ENCODE measurements at regions not wholly inside any gene's neighbourhood (a gene's known extent, or its start where the extent isn't known, plus 50 kb on each side); places are given as distances from the start of the nearest gene placed in this dataset.

DNA sequence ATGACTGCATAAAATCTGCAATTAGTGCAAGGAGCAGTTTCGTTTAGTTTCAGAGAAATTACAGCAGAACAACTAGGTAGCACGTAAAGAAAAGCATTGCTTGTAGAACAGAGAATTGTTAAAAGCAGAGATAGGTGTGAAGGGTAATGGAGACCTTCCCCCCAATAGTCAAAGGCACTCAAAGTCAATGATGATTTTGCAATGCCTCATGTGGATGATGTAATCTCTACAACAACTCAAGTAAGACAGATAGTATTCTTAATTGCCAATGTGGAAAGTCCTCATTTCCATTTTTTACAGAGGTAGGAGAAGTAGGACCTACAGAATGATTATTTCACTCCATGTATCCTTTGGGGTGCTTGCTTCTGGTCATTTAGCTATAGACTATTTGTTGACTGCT lies 94.3 kb upstream of the GNAI1 start:
- Histone ChIP-seq H3K27me3 (no peaks in the 10 kb centered on the region), H3K9me3 (no peaks in the 10 kb centered on the region), H3K36me3 (no peaks in the 10 kb centered on the region), H3K27ac (no peak overlapping the region), H3K4me1 (no peaks in the 10 kb centered on the region), H3K4me3 (no peak overlapping the region)
- 57% methylated on average over 2 of the region's 2 CpGs for WGBS (ENCODE audit: insufficient coverage, low coverage, low lambda C conversion rate, missing lambda C conversion rate)
- no peak for ATAC-seq
- DNase-seq = no peak
- intact Hi-C loops (cut with DNase I) = no loop called here
- TF ChIP-seq POLR2A (IDR thresholded peaks at IDR 0.05) = no peak
- TF ChIP-seq, protein P1, sequence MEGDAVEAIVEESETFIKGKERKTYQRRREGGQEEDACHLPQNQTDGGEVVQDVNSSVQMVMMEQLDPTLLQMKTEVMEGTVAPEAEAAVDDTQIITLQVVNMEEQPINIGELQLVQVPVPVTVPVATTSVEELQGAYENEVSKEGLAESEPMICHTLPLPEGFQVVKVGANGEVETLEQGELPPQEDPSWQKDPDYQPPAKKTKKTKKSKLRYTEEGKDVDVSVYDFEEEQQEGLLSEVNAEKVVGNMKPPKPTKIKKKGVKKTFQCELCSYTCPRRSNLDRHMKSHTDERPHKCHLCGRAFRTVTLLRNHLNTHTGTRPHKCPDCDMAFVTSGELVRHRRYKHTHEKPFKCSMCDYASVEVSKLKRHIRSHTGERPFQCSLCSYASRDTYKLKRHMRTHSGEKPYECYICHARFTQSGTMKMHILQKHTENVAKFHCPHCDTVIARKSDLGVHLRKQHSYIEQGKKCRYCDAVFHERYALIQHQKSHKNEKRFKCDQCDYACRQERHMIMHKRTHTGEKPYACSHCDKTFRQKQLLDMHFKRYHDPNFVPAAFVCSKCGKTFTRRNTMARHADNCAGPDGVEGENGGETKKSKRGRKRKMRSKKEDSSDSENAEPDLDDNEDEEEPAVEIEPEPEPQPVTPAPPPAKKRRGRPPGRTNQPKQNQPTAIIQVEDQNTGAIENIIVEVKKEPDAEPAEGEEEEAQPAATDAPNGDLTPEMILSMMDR (IDR thresholded peaks at IDR 0.05) = no peak

DNA sequence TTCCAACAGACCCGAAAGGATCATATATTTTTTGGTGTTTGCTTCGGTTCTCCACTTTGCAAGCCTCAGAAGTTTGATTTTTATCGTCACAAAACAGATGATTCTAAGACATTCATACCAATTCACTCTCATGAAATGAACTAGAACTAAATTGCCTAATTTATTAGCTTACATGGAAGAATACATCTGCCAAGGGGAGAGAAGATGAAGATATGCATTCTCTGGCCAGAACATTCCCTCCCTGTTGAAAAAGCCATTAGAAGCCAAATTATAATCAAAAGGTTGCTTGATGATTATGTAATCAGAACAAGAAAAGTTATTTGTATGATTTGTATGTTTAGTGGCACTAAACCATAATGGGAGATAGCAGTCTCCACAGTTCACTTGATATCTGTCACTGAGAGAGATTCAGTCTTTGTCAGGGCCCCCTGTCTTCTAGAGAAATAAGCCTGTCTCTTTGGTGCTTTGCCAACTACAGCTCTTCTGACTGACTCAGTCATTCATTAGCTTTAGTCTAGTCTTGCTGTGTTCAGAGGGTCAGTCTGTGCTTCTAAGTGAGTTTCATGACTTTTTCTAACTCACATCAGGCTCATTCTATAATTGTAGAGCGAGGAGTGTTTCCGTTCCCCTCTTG lies 95.3 kb upstream of the GNAI1 start:
- DNase-seq = no peak
- H3K4me1 ChIP-seq = no peaks in the 10 kb centered on the region
- H3K36me3 ChIP-seq = no peaks in the 10 kb centered on the region
- 59% methylated on average over 5 of the region's 5 CpGs for WGBS (ENCODE audit: insufficient coverage, low coverage, low lambda C conversion rate, missing lambda C conversion rate)
- H3K27me3 ChIP-seq = no peaks in the 10 kb centered on the region
- H3K9me3 ChIP-seq = no peaks in the 10 kb centered on the region
- intact Hi-C loops (cut with DNase I) = no loop called here
- H3K27ac ChIP-seq = no peak overlapping the region
- ATAC-seq = no peak
- H3K4me3 ChIP-seq = no peak overlapping the region
- no peak for TF ChIP-seq POLR2A (IDR thresholded peaks at IDR 0.05)
- TF ChIP-seq, protein P1 (IDR thresholded peaks at IDR 0.05) = no peak

DNA sequence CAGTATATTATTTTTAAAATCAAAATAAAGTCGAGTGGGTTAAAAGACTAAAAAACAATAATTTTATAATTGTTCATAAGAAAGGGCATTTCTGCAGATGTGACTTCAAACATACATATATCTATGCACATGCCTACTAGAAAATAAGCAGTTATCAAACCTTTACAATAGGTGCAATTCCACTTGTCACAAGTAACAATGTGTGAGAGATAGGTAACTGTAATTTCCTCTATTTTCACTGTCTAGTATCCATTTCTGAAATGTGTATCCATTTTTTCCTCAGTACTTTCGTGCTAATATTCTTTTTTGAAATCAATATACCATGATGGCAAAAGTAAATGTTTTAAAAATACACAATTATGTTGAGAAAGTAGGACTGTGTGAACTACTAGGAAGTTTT lies 96.9 kb upstream of the GNAI1 start:
- 63% methylated on average over 2 of the region's 2 CpGs for WGBS (ENCODE audit: insufficient coverage, low coverage, low lambda C conversion rate, missing lambda C conversion rate)
- ATAC-seq (no peak), DNase-seq (no peak)
- Histone ChIP-seq H3K27ac (no peak overlapping the region), H3K4me1 (no peaks in the 10 kb centered on the region), H3K9me3 (no peaks in the 10 kb centered on the region), H3K36me3 (no peaks in the 10 kb centered on the region), H3K4me3 (no peak overlapping the region), H3K27me3 (no peaks in the 10 kb centered on the region)
- intact Hi-C loops (cut with DNase I) = no loop called here
- TF ChIP-seq, protein P1 (IDR thresholded peaks at IDR 0.05) = no peak
- no peak for TF ChIP-seq POLR2A (IDR thresholded peaks at IDR 0.05)

DNA sequence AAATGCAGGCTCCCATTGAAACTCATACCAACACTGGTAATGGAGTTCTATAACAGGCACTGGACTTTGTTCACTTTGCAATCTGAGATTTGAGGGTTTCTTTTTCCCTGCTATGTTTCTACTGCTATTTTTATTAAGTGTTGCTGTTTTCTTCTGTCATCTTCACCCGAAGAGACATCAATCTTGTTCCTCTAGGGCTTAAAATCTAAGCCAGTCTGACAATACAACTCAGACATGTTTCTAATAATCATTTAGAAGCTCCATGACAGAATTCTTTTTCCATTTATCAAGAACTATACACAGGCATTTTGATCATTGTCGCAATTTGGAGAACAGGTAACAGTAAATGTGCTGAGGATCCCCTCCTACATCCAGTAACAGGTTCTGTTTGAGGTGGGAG lies 98.5 kb upstream of the GNAI1 start:
- Histone ChIP-seq H3K27ac (no peak overlapping the region), H3K4me3 (no peak overlapping the region), H3K9me3 (no peaks in the 10 kb centered on the region), H3K4me1 (no peaks in the 10 kb centered on the region), H3K27me3 (no peaks in the 10 kb centered on the region), H3K36me3 (no peaks in the 10 kb centered on the region)
- DNase-seq (no peak), ATAC-seq (no peak)
- no peak for TF ChIP-seq POLR2A (IDR thresholded peaks at IDR 0.05)
- TF ChIP-seq, protein P1 (IDR thresholded peaks at IDR 0.05) = no peak
- intact Hi-C loops (cut with DNase I) = no loop called here
- WGBS (ENCODE audit: insufficient coverage, low coverage, low lambda C conversion rate, missing lambda C conversion rate) = 49% methylated on average over 2 of the region's 2 CpGs

DNA sequence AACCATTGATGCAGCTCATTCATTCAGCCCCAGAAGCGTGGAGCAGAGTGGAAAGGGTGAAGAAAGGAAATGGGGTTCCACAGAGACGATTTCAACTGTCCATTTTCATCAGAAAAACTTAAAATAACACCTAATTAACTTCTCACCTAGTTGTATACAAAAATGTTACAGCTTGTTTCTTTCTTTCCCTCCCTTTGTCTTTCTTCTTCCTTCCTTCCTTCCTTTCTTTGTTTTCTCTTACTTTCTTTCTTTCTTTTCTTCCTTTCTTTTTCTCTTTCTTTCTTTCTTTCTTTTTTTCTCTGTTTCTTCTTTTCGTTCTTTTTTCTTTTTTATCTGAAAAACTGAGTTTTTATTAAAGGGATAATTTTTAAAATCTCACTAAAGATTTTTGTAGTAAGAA lies 105.9 kb upstream of the GNAI1 start:
- Histone ChIP-seq H3K27me3 (no peaks in the 10 kb centered on the region), H3K4me3 (no peak overlapping the region), H3K27ac (no peak overlapping the region), H3K9me3 (no peaks in the 10 kb centered on the region), H3K4me1 (no peaks in the 10 kb centered on the region), H3K36me3 (no peaks in the 10 kb centered on the region)
- DNase-seq (no peak), ATAC-seq (no peak)
- intact Hi-C loops (cut with DNase I) = no loop called here
- 36% methylated on average over 3 of the region's 3 CpGs for WGBS (ENCODE audit: insufficient coverage, low coverage, low lambda C conversion rate, missing lambda C conversion rate)
- no peak for TF ChIP-seq POLR2A (IDR thresholded peaks at IDR 0.05)
- TF ChIP-seq, protein P1 (IDR thresholded peaks at IDR 0.05) = no peak

All from right lobe of liver (tissue), 6 donors.